GM12891 (cell line): ENCODE measurements at regions not wholly inside any gene's neighbourhood (a gene's known extent, or its start where the extent isn't known, plus 50 kb on each side); places are given as distances from the start of the nearest gene placed in this dataset.

ENCODE experiments used
- PAX5 ChIP-seq: IDR thresholded peaks from 2 replicates; pipeline ENCODE4 v1.6.1; 2011; ENCODE audit warnings: low read length, moderate library complexity, mild to moderate bottlenecking; ENCODE audit not compliant: insufficient read depth, severe bottlenecking
- POLR2A ChIP-seq: IDR thresholded peaks from 2 replicates; pipeline ENCODE4 v1.6.1; 2011; ENCODE audit warnings: low read depth, low read length, control low read depth
- POLR2AphosphoS5 ChIP-seq: IDR thresholded peaks from 2 replicates; pipeline ENCODE4 v1.6.1; 2011; ENCODE audit warnings: low read depth, low read length, control low read depth
- POU2F2 ChIP-seq: IDR thresholded peaks from 2 replicates; pipeline ENCODE4 v1.6.1; 2011; ENCODE audit warnings: low read depth, mild to moderate bottlenecking, control low read depth, low read length, moderate library complexity
- SPI1 ChIP-seq: IDR thresholded peaks from 2 replicates; pipeline ENCODE4 v1.6.1; 2011; ENCODE audit warnings: low read depth, low read length, control low read depth
- TAF1 ChIP-seq: IDR thresholded peaks from 2 replicates; pipeline ENCODE4 v1.6.1; 2011; ENCODE audit warnings: low read depth, low read length, control low read depth

DNA sequence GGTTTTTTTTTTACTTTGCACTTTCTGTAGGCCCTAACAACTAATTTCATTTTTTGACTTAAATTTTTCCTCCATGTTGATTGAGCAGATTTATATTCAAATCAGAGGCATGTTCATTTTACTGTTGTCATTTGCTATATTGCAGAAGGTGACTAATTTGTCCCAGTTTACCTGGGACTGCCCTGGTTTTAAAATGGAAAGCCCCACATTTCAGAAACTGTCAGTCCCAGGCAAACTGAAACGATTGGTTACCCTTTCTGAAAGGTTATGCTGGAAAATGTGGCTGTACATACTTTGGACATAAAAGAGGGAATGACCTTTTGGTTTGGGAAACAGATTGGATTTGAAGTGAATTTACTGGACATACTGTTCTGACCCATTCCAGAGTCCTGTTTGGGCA is 160.0 kb downstream of the SPCS3 start:
- TF ChIP-seq POLR2A (no peak), POLR2AphosphoS5 (no peak), TAF1 (no peak), SPI1 (no peak), PAX5 (no peak), POU2F2 (no peak)
